ENCODE measurements at regions not wholly inside any gene's neighbourhood (a gene's known extent, or its start where the extent isn't known, plus 50 kb on each side); places are given as distances from the start of the nearest gene placed in this dataset.

DNA sequence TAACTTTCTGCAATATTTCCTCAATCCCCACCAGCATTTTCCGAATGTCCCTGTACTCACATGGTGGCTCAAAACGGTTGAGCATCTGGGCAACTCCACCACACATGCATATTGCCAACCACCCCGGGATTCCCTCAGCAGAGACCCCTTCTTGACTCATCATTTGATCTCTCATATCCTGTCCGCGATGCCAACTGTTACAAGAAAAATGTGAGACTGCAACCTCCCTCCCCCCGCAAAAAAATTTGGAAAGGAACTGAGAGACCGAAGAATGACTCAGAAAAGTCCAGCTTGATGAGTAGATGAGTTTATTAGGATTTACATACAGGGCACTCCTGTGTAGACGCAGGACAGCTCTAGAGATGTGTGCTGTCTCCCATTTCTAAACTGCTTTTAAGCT lies 561.4 kb downstream of the ZIC3 start:
- WGBS (ENCODE audit: insufficient coverage): no CpG with 5 or more reads among the region's 8 CpGs
- no peak for DNase-seq
- H3K9me3 Mint-ChIP-seq (ENCODE audit: insufficient read depth): no peaks in the 10 kb centered on the region
- no peak for ATAC-seq (ENCODE audit: low read depth)
- no peak overlapping the region for H3K27ac Mint-ChIP-seq
- TF ChIP-seq, protein P1, sequence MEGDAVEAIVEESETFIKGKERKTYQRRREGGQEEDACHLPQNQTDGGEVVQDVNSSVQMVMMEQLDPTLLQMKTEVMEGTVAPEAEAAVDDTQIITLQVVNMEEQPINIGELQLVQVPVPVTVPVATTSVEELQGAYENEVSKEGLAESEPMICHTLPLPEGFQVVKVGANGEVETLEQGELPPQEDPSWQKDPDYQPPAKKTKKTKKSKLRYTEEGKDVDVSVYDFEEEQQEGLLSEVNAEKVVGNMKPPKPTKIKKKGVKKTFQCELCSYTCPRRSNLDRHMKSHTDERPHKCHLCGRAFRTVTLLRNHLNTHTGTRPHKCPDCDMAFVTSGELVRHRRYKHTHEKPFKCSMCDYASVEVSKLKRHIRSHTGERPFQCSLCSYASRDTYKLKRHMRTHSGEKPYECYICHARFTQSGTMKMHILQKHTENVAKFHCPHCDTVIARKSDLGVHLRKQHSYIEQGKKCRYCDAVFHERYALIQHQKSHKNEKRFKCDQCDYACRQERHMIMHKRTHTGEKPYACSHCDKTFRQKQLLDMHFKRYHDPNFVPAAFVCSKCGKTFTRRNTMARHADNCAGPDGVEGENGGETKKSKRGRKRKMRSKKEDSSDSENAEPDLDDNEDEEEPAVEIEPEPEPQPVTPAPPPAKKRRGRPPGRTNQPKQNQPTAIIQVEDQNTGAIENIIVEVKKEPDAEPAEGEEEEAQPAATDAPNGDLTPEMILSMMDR (IDR thresholded peaks at IDR 0.05): no peak
- TF ChIP-seq EZH2 (IDR thresholded peaks at IDR 0.05; ENCODE audit: borderline replicate concordance, insufficient read depth, low read depth, low read length, poor library complexity, severe bottlenecking): no peak
- intact Hi-C loops (cut with micrococcal nuclease): loop anchor here (5.0 kb wide), 1 partner anchor 620 kb away; no protein-coding TSS in a partner anchor
- H3K4me2 ChIP-seq (replicated peaks; ENCODE audit: low read depth, low read length, poor library complexity, severe bottlenecking): no peak overlapping the region
- no peak overlapping the region for H3K4me3 Mint-ChIP-seq
- H3K4me1 ChIP-seq (ENCODE audit: control insufficient read depth in 2 of 2, insufficient read depth in 2 of 2, low read length in 2 of 2): no peaks in the 10 kb centered on the region
- CTCF ChIA-PET: interaction anchor here (0.6 to 0.8 kb wide), 2 partner anchors 11 to 106 kb away, joined by 3 read pairs; no protein-coding TSS in a partner anchor
- H3K79me2 ChIP-seq (ENCODE audit: control insufficient read depth, insufficient read depth, low read length): no peaks in the 10 kb centered on the region
- POLR2A ChIA-PET: no interaction called here
- H3K9ac ChIP-seq (ENCODE audit: low read length): no peak overlapping the region
- H3K9me3 ChIP-seq (ENCODE audit: control extremely low read depth in 1 of 3, control insufficient read depth in 2 of 3, insufficient read depth in 1 of 3, low read length in 2 of 3): no peaks in the 10 kb centered on the region
- no peaks in the 10 kb centered on the region for H3K36me3 ChIP-seq (replicated peaks in 1 of 2; ENCODE audit: control extremely low read depth in 1 of 2, control insufficient read depth in 1 of 2, extremely low read depth in 1 of 2, insufficient read depth in 2 of 2, low read length in 1 of 2)
- H2AFZ ChIP-seq (ENCODE audit: insufficient read depth, low read depth, low read length, poor library complexity, severe bottlenecking): no peak overlapping the region
- H3K27ac ChIP-seq (ENCODE audit: low read length in 2 of 2): no peak overlapping the region
- H3K27me3 Mint-ChIP-seq: no peaks in the 10 kb centered on the region
- H3K4me3 ChIP-seq (ENCODE audit: control extremely low read depth in 1 of 5, extremely low read depth in 1 of 5, insufficient read depth in 1 of 5, low read depth in 2 of 5, low read length in 4 of 5): no peak overlapping the region
- no peaks in the 10 kb centered on the region for H3K27me3 ChIP-seq (replicated peaks in 1 of 4; ENCODE audit: control extremely low read depth in 1 of 4, control insufficient read depth in 3 of 4, insufficient read depth in 4 of 4, low read length in 3 of 4)
- H4K20me1 ChIP-seq (ENCODE audit: control insufficient read depth, insufficient read depth, low read length, poor library complexity, severe bottlenecking): no peaks in the 10 kb centered on the region
- no peaks in the 10 kb centered on the region for H3K4me1 Mint-ChIP-seq

DNA sequence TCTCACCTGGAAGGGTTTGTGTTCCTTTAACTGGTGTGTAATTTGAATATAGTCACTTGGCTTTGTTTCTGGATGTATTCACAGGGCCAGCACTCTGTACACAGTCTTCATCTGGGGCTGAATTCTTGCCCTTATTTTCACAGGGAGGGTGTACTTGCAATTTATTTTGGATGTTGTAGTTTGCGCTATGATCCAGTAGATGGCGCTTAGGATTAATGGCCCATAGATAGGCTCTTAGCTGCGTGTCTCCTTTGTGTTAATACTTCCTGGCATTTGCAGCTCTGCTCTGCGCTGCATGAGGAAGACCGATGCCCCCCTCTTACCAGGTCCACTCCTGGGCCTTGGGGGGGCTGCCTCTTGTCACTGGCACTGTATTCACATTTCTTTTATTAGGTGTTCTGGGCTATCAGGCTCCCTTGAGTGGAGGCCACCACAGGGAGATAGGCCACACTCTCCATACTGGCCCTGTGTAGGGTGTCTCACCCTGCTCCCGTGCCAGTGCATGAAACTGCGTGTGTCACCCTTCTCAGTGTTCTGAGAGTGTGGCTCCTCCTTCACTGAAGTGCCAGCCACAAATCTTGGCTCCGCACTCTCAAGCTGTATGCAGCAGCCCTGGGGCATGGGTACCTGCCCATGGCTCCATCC lies 562.2 kb downstream of the ZIC3 start:
- Mint-ChIP-seq H3K9me3 (ENCODE audit: insufficient read depth) (no peaks in the 10 kb centered on the region), H3K4me3 (no peak overlapping the region), H3K4me1 (no peaks in the 10 kb centered on the region), H3K27me3 (no peaks in the 10 kb centered on the region), H3K27ac (no peak overlapping the region)
- Histone ChIP-seq H2AFZ (ENCODE audit: insufficient read depth, low read depth, low read length, poor library complexity, severe bottlenecking) (no peak overlapping the region), H3K27ac (ENCODE audit: low read length in 2 of 2) (no peak overlapping the region), H3K4me2 (replicated peaks; ENCODE audit: low read depth, low read length, poor library complexity, severe bottlenecking) (no peak overlapping the region), H3K27me3 (replicated peaks in 1 of 4; ENCODE audit: control extremely low read depth in 1 of 4, control insufficient read depth in 3 of 4, insufficient read depth in 4 of 4, low read length in 3 of 4) (no peaks in the 10 kb centered on the region), H4K20me1 (ENCODE audit: control insufficient read depth, insufficient read depth, low read length, poor library complexity, severe bottlenecking) (no peaks in the 10 kb centered on the region), H3K9ac (ENCODE audit: low read length) (no peak overlapping the region), H3K4me3 (ENCODE audit: control extremely low read depth in 1 of 5, extremely low read depth in 1 of 5, insufficient read depth in 1 of 5, low read depth in 2 of 5, low read length in 4 of 5) (no peak overlapping the region), H3K9me3 (ENCODE audit: control extremely low read depth in 1 of 3, control insufficient read depth in 2 of 3, insufficient read depth in 1 of 3, low read length in 2 of 3) (no peaks in the 10 kb centered on the region), H3K79me2 (ENCODE audit: control insufficient read depth, insufficient read depth, low read length) (no peaks in the 10 kb centered on the region), H3K4me1 (ENCODE audit: control insufficient read depth in 2 of 2, insufficient read depth in 2 of 2, low read length in 2 of 2) (no peaks in the 10 kb centered on the region), H3K36me3 (replicated peaks in 1 of 2; ENCODE audit: control extremely low read depth in 1 of 2, control insufficient read depth in 1 of 2, extremely low read depth in 1 of 2, insufficient read depth in 2 of 2, low read length in 1 of 2) (no peaks in the 10 kb centered on the region)
- ChIA-PET POLR2A (no interaction called here), CTCF (interaction anchor here (1.9 kb wide), 1 partner anchor 12 kb away, joined by 5 read pairs; no protein-coding TSS in a partner anchor)
- intact Hi-C loops (cut with micrococcal nuclease): loop anchor here (5.0 kb wide), 1 partner anchor 619 kb away; no protein-coding TSS in a partner anchor
- WGBS (ENCODE audit: insufficient coverage): 78% methylated on average over 3 of the region's 8 CpGs
- TF ChIP-seq EZH2 (IDR thresholded peaks at IDR 0.05; ENCODE audit: borderline replicate concordance, insufficient read depth, low read depth, low read length, poor library complexity, severe bottlenecking): no peak
- TF ChIP-seq, protein P1 (IDR thresholded peaks at IDR 0.05): peak; percentile 61
- DNase-seq: peak; percentile 20
- ATAC-seq (ENCODE audit: low read depth): peak; percentile 17
